ENCODE measurements at regions not wholly inside any gene's neighbourhood (a gene's known extent, or its start where the extent isn't known, plus 50 kb on each side); places are given as distances from the start of the nearest gene placed in this dataset.
"Not testable (repeated sequence)": the region's sequence is repeated elsewhere in the genome, so short reads cannot be mapped to it uniquely, and the experiment has no call there.

DNA sequence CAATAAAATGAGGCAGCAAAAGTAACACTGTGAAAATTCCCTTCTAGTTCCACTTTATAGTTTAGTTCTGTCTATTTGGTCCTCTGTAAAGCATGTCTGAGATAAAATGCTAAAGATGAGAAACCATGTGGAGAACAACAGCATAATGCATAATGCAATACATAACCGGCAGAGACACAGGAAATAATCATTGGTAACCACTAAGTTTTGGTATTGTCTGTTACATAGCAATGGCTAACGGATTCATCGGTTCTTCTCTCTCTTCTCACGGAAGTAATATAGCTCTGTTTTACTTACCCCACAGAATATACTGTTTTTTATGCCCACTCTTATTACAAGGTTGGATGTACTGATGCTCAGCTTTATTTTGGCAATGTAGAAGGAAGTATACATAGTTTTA lies 158.9 kb downstream of the FAM174A start:
- DNase-seq (ENCODE audit: low read depth in 2 of 2) = no peak

DNA sequence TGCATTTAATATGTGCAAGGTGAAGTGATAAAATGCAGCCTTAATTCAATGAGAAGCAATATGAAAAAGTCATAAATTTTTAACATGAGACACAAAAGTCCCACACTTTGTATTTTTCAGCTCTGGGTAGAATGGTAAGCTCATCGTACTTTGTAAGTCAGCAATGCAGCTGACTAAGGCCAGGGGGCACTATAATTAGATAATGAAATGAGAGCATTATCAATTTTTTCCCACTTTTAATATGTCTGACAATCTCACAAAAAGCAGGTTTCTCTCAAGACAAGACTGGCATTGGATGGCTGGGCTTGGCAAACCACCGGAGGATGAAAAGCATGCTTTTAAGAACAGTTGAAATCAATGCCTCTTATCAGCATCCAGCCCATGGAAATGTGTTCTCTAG lies 162.8 kb downstream of the FAM174A start:
- DNase-seq (ENCODE audit: low read depth in 2 of 2) = no peak

DNA sequence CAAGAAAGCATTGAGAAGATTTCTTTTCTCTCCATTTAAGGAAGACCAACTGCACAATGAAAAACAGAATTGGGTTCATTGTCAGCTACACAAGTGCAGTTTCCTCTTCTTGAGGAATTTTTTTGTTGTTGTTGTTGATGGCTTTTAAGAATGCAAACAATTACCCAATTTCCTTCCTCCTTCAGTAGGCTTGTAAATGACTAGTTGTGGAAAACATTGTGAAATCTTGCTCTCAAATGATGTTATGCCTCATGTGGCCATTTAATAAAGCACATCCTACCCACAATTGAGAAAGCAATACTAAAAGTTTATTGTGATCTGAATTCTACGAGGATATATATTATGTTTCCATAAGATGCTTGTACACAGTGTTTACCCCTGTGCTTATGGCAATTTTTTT lies 171.6 kb downstream of the FAM174A start:
- DNase-seq (ENCODE audit: low read depth in 2 of 2) = no peak

DNA sequence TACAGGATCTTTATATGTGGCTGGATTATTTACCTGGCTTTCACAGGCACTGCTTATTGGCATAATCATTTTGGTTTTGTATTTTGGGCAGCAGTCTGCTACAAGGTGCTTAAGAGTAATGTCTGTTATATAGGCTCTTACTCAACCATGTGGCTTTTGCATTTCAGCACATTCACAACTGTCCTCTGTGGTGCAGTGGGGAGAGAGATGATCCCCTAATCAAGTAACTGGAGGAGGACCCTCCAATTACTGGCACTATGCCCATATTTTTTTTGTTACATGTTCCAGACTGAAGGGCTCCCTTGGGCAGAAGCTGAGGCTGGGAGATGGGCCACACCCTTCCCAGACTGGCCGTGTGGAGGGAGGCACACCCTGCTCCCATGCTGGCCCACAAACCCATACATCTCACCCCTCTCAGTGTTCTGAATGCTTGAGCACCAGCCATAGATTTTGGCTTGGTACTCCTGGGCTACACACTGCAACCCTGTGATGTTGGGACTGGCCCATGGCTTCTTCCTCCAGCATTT lies 173.5 kb downstream of the FAM174A start:
- no peak for DNase-seq (ENCODE audit: low read depth in 2 of 2)

DNA sequence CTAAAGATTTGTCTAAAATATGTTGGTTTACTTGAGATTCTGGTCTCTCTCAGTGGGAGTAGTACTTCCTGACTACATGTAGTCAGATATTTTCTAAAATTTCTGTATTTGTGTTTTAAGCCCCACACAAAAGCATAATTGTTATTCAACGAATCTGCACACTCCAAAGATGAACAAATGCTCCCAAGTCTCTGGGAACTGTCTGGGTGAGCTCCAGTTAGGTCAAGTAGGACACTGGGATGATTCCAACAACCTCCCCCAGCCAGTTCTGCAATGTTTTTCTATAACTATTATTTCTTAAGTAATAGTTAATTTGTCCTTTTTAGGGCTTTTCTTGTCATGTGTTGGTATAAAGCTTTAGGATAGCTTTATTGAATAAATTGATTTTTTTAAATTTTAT lies 174.6 kb downstream of the FAM174A start:
- no peak for DNase-seq (ENCODE audit: low read depth in 2 of 2)

DNA sequence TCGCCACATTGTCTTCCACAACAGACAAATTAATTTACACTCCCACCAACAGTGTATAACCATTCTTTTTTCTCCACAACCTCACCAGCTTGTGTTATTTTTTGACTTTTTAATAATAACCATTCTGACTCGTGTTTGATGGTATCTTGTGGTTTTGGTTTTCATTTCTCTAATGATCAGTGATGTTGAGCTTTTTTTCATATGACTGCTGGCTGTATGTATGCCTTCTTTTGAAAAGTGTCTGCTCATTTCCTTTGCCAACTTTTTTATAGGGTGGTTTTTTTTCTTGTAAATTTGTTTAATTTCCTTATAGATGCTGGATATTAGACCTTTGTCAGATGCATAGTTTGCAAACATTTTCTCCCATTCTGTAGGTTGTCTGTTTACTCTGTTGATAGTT lies 179.6 kb downstream of the FAM174A start:
- DNase-seq (ENCODE audit: low read depth in 2 of 2) = not testable (repeated sequence)

DNA sequence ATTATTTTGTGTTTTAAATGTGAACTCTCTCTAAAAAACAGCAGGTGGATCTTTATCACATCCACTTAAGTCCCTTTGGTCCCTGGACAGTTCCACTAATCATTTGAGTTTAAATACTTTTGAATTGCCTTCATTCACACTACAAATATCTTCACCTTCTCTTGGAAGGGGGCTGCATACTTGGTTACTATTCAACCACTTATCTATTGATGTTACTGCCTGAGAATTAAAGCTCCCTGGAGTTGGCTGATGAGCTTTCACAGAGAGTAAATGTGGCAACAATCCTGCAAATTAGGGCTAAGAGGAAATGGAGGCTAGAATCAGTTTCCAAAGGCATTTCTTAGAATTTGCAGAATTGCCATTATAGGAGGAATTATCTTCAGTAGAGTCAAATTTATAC lies 180.4 kb downstream of the ST8SIA4 start:
- no peak for DNase-seq (ENCODE audit: low read depth in 2 of 2)

DNA sequence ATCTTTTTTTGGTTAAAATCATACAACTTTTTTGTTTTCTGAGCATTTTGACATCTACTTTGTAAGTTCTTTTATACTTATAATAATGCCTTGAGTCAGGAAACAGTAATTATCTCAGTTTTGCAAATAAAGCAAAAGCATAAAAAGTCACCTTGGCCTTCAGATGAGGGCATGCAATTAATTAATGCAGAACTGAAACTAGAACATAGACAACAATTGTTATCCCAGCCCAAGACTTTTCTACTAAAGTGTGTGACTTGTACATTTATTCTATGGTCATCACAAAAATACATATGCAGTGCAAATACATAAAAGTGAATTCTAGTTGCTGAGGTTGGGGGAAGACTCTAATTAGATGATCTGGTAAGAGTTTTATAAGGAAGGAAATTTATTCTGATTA lies 179.9 kb downstream of the ST8SIA4 start:
- no peak for DNase-seq (ENCODE audit: low read depth in 2 of 2)

DNA sequence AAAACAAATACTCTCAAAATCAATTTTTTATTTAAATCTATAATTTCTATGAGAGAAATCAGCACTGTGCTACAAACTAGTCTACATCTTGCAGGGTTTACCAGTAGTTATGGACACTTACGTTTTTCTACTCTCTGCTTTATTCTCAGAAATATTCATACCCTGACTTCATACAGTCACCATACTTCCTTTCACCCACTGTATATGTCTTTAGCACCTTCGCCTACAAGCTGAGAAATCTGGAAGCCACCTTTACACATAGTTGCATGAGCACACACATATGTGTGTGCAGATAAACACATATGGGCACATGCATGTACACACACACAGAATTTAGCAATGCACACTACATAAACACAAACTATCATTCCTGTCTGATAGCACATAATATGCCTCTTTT lies 177.0 kb downstream of the ST8SIA4 start:
- DNase-seq (ENCODE audit: low read depth in 2 of 2) = no peak

DNA sequence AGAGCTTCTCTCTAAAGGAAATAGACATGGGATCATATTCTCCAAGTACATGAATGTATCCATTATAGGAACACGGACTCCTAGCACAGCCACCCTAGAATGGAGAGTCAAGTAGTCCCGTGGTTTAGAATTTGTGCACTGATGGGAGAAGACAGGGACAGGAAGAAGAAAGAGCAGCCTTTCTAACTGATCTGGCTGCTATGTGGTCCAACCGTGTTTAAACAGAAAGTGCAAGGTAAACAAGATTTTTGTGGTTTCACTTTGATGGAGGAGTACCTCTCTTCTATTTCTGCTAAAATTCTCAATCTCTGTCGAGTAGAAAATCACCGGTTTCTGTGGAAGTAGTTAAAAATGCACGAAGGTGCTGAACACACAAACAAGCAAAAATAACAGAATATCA lies 171.3 kb downstream of the ST8SIA4 start:
- no peak for DNase-seq (ENCODE audit: low read depth in 2 of 2)

DNA sequence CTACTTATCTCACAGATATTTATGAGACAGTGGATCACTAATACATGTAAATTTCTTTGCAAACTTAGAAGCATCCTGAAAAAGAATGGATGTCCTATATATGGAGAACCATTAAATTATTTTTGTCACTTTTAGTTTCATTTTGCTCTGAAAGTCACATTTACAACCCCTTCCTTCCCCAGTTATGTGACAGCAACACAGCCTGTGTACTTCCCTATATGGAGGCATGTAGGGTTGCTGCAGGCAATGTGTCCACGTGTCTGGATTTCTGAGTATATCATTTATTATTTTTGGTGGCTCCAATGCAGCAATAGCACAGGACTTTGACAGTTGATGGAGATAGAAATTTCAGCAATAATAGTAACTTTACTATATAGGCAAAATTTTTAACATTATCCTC lies 156.4 kb downstream of the ST8SIA4 start:
- no peak for DNase-seq (ENCODE audit: low read depth in 2 of 2)

DNA sequence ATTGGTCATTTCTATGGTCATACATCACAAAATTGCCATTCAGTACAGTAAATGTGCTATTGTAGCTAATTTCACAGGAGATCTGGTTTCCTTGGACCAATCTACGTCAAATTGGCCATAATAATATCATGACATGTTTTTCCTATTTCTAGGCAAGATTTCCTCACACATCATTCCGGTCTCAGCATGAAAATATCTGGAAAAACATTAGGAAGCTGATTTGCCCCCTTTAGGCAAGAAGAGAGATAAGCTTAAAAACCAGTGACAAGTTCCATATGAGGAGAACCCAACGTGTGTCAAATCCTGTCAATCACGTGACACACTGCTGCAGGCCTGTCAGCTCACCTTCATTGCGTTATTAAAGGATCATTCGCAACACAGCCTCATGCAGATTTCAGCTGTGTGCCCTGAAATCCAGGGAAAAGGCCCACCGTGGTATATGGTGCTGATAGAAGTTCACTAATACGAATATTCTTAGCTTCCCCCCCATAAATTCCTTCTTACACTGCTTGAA lies 153.3 kb downstream of the ST8SIA4 start:
- no peak for DNase-seq (ENCODE audit: low read depth in 2 of 2)

DNA sequence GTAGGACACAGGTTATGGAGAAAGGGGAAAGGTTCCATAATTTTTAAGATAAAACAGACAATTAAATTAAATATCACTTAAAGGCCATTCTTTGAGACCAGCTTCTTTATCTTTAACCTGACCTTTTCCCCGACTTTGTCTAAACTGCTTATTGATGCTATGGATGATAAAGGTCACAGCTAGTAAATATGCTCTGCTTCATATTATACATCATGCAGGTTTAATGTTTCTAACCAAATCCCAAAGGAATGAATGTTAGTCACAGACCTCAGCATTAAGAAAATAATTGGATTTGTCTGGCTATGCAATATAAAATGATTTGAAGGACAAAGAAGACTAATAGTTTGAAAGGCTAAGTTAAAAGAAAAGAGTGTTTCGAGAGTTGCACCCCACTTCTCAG lies 147.6 kb downstream of the ST8SIA4 start:
- DNase-seq (ENCODE audit: low read depth in 2 of 2) = no peak

All from fibroblast of skin of left quadriceps (primary cell).